Ishikawa (cell line): ENCODE measurements at regions not wholly inside any gene's neighbourhood (a gene's known extent, or its start where the extent isn't known, plus 50 kb on each side); places are given as distances from the start of the nearest gene placed in this dataset.

Experiments
- CEBPB ChIP-seq: IDR thresholded peaks from 2 replicates; pipeline ENCODE4 v1.6.1; 2012
- CREB1 ChIP-seq: IDR thresholded peaks from 2 replicates; pipeline ENCODE4 v1.6.1; 2012; ENCODE audit warnings: low read depth
- EGR1 ChIP-seq: IDR thresholded peaks from 2 replicates; pipeline ENCODE4 v1.6.1; 2012
- EP300 ChIP-seq: IDR thresholded peaks from 2 replicates; pipeline ENCODE4 v1.6.1; 2012; ENCODE audit warnings: borderline replicate concordance
- FOXM1 ChIP-seq: IDR thresholded peaks from 2 replicates; pipeline ENCODE4 v1.6.1; 2012; ENCODE audit warnings: low read depth, borderline replicate concordance
- MAX ChIP-seq: IDR thresholded peaks from 2 replicates; pipeline ENCODE4 v1.6.1; 2012
- NFIC ChIP-seq: IDR thresholded peaks from 2 replicates; pipeline ENCODE4 v1.6.1; 2012
- RAD21 ChIP-seq: IDR thresholded peaks from 2 replicates; pipeline ENCODE4 v1.6.1; 2012; ENCODE audit warnings: low read depth
- REST ChIP-seq: IDR thresholded peaks from 2 replicates; pipeline ENCODE4 v1.6.1; 2012; ENCODE audit warnings: low read depth, mild to moderate bottlenecking
- TAF1 ChIP-seq: IDR thresholded peaks from 2 replicates; pipeline ENCODE4 v1.6.1; 2012; ENCODE audit warnings: low read depth, mild to moderate bottlenecking
- TCF12 ChIP-seq: IDR thresholded peaks from 2 replicates; pipeline ENCODE4 v1.6.1; 2012; ENCODE audit warnings: low read depth
- TEAD4 ChIP-seq: IDR thresholded peaks from 2 replicates; pipeline ENCODE4 v1.6.1; 2012
- USF1 ChIP-seq: IDR thresholded peaks from 2 replicates; pipeline ENCODE4 v1.6.1; 2012
- YY1 ChIP-seq: IDR thresholded peaks from 2 replicates; pipeline ENCODE4 v1.6.1; 2012; ENCODE audit warnings: low read depth
- ZBTB7A ChIP-seq: IDR thresholded peaks from 2 replicates; pipeline ENCODE4 v1.6.1; 2012; ENCODE audit warnings: low read depth

- no peak for TF ChIP-seq EP300
- no peak for TF ChIP-seq TEAD4
- TF ChIP-seq CEBPB = no peak
- TF ChIP-seq NFIC = no peak
- TF ChIP-seq REST = no peak
- no peak for TF ChIP-seq RAD21
- no peak for TF ChIP-seq MAX
- TF ChIP-seq YY1 = no peak
- TF ChIP-seq CREB1 = no peak
- no peak for TF ChIP-seq USF1
- TF ChIP-seq TCF12 = no peak
- no peak for TF ChIP-seq EGR1
- no peak for TF ChIP-seq ZBTB7A
- TF ChIP-seq TAF1 = no peak
- TF ChIP-seq FOXM1 = no peak
These were observed 95.5 kb downstream of the BARX1 start for GRCh38 chr9:93859431-93860215.

GRCh38 chr9:93857528-93857927, 97.6 kb downstream of the BARX1 start:
- TF ChIP-seq NFIC = no peak
- no peak for TF ChIP-seq TEAD4
- TF ChIP-seq USF1 = no peak
- no peak for TF ChIP-seq CEBPB
- no peak for TF ChIP-seq TAF1
- no peak for TF ChIP-seq RAD21
- TF ChIP-seq FOXM1 = no peak
- no peak for TF ChIP-seq MAX
- TF ChIP-seq YY1 = no peak
- TF ChIP-seq REST = no peak
- no peak for TF ChIP-seq EGR1
- TF ChIP-seq ZBTB7A = no peak
- no peak for TF ChIP-seq CREB1
- TF ChIP-seq TCF12 = no peak
- no peak for TF ChIP-seq EP300

GRCh38 chr9:93852728-93853127, 102.4 kb downstream of the BARX1 start:
- TF ChIP-seq TCF12 (no peak), MAX (no peak), USF1 (no peak)

- TF ChIP-seq NFIC (no peak), TEAD4 (no peak), RAD21 (no peak), EP300 (no peak), ZBTB7A (no peak), CEBPB (no peak), FOXM1 (no peak), CREB1 (no peak), TAF1 (no peak), YY1 (no peak), REST (no peak), MAX (no peak), TCF12 (no peak), USF1 (no peak), EGR1 (no peak)
These were observed 108.8 kb downstream of the BARX1 start for GRCh38 chr9:93846349-93846748.
